ENCODE measurements at regions not wholly inside any gene's neighbourhood (a gene's known extent, or its start where the extent isn't known, plus 50 kb on each side); places are given as distances from the start of the nearest gene placed in this dataset.

DNA sequence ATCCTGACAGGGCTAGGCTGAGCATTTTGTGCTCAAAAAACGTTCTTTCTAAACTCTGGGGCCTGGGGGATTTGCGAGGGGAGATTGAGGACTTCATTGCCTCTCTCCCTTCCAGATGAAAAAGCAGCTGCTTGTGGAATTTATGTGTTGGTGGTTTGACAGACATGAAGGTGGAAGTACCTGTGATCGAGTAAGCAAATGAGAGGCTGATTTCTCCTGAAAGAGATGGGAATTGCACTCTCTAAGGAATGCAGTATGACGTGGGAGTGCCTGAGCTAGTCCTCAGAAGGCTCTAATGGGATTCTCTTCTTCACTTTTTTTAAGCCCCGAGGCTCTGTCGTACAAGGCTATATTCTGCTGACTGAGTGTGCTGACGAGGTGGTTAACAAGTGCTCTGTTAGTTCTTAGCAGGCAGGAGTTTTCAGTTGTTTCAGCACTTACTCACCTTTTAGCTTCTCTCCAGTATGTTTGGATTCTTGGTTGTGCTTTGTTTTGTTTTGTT, 426.8 kb upstream of the CNKSR2 start:
- H3K36me3 ChIP-seq: no peaks in the 10 kb centered on the region
- peaks cover 0 to 3% (median 0%) of the 10 kb centered on the region in 4 donors for H3K27me3 ChIP-seq
- ATAC-seq: no peak
- intact Hi-C loops (cut with DNase I): no loop called here
- no peak for TF ChIP-seq CTCF (IDR thresholded peaks at IDR 0.05)
- no peak for DNase-seq
- H3K9me3 ChIP-seq: no peaks in the 10 kb centered on the region
- H3K27ac ChIP-seq: no peak overlapping the region
- no peaks in the 10 kb centered on the region for H3K4me1 ChIP-seq
- no peak for FAIRE-seq
- H3K4me3 ChIP-seq: no peak overlapping the region
- WGBS, 2 donors: 14 to 19% methylated on average over 7 of the region's 7 CpGs

DNA sequence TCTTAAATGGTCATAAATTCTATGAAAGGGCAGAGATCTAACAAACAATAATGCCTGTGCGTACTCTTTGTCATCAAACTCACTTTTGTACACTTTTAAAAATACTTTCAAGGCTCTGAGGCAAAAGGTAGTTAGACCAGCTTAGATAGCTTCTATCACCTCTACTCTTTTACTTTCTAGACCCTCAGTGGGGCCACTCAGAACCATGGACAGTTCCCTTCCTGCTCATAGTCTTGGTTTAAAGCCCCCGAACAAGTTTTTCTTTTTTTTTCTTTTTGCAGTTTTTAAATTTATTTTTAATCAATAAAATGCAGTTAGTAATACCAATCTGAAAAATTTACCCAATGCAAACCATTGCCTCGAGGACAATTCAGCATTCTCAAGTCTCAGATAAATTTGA, 460.5 kb upstream of the CNKSR2 start:
- FAIRE-seq (no peak), ATAC-seq (no peak), DNase-seq (no peak)
- 19 to 26% methylated on average over 3 of the region's 3 CpGs for WGBS, 2 donors
- intact Hi-C loops (cut with DNase I): no loop called here
- no peak overlapping the region for H3K4me3 ChIP-seq
- peaks cover 0 to 6% (median 0%) of the 10 kb centered on the region in 4 donors for H3K27me3 ChIP-seq
- H3K9me3 ChIP-seq: no peaks in the 10 kb centered on the region
- no peaks in the 10 kb centered on the region for H3K4me1 ChIP-seq
- no peak overlapping the region for H3K27ac ChIP-seq
- H3K36me3 ChIP-seq: no peaks in the 10 kb centered on the region
- TF ChIP-seq CTCF (IDR thresholded peaks at IDR 0.05): no peak

DNA sequence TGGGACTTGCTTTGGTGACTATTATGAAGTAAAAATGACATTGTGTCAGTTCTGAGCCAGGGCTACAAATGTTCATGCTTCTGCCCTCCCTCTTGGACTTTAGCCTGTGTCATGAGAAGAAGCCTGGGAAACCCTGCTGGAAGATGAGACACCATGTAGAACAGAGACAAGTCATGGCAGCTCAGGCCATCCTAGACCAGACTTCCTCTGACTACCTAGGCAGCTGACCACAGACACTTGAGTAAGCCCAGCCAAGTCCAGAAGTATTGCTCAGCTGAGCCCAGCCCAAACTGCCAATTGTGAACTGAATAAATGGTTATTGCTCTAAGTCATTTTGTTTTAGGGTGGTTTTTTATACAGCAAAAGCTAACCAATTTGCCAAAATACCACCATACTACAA, 467.6 kb upstream of the CNKSR2 start:
- no peak for DNase-seq
- H3K9me3 ChIP-seq: no peaks in the 10 kb centered on the region
- no peak overlapping the region for H3K4me3 ChIP-seq
- H3K4me1 ChIP-seq: no peaks in the 10 kb centered on the region
- FAIRE-seq: no peak
- ATAC-seq: no peak
- no peaks in the 10 kb centered on the region for H3K36me3 ChIP-seq
- no peak overlapping the region for H3K27ac ChIP-seq
- no peaks in the 10 kb centered on the region for H3K27me3 ChIP-seq
- intact Hi-C loops (cut with DNase I): no loop called here
- no peak for TF ChIP-seq CTCF (IDR thresholded peaks at IDR 0.05)

- Histone ChIP-seq H3K27ac (no peak overlapping the region), H3K27me3 (no peaks in the 10 kb centered on the region), H3K4me1 (no peaks in the 10 kb centered on the region), H3K9me3 (no peaks in the 10 kb centered on the region), H3K36me3 (no peaks in the 10 kb centered on the region), H3K4me3 (no peak overlapping the region)
- no peak for TF ChIP-seq CTCF (IDR thresholded peaks at IDR 0.05)
- FAIRE-seq: no peak
- no peak for ATAC-seq
- intact Hi-C loops (cut with DNase I): no loop called here
- 51 to 59% methylated on average over 3 of the region's 3 CpGs for WGBS, 2 donors
- peak in 1 of 6 donors; percentile 26 for DNase-seq
These were observed 489.7 kb upstream of the CNKSR2 start for GRCh38 chrX:20884565-20884964.

- FAIRE-seq: no peak
- no peak for ATAC-seq
- no peak for DNase-seq
- no peak for TF ChIP-seq CTCF (IDR thresholded peaks at IDR 0.05)
- H3K27ac ChIP-seq: no peak overlapping the region
- no peak overlapping the region for H3K4me3 ChIP-seq
- H3K4me1 ChIP-seq: no peaks in the 10 kb centered on the region
- H3K9me3 ChIP-seq: no peaks in the 10 kb centered on the region
- intact Hi-C loops (cut with DNase I): no loop called here
- H3K36me3 ChIP-seq: no peaks in the 10 kb centered on the region
- no peaks in the 10 kb centered on the region for H3K27me3 ChIP-seq
These were observed 510.6 kb upstream of the CNKSR2 start for GRCh38 chrX:20863649-20864048.
